ENCODE measurements at regions not wholly inside any gene's neighbourhood (a gene's known extent, or its start where the extent isn't known, plus 50 kb on each side); places are given as distances from the start of the nearest gene placed in this dataset.

DNA sequence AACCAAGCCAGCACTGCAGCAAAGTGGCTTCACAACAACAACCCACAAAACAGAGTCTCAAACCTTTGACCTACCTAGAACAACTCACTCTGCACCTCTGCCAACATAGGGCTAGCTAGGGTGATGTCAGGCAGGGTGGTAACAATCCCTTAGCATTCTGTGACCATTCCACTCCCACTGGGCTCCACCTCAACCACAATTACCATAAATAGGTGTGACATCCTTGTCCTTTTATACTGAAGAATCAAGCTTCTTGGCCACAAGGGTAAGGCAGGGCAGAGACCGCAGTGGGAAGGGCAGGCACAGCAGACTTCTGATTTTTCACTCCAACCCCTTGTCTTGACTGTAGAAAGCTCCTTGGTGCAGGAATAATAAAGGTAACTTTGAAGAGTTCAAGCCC lies 795.4 kb upstream of the DIAPH2 start:
- H3K27ac ChIP-seq (ENCODE audit: low read depth in 1 of 2, low read length in 2 of 2), result no peak overlapping the region
- 88% methylated on average over 1 of the region's 1 CpG for WGBS
- TF ChIP-seq CTCF (IDR thresholded peaks at IDR 0.05; ENCODE audit: low read depth, low read length, missing input control) (no peak), REST (IDR thresholded peaks at IDR 0.05) (no peak), EGR1 (IDR thresholded peaks at IDR 0.05; ENCODE audit: low read depth in 2 of 2) (no peak), SP1 (IDR thresholded peaks at IDR 0.05) (no peak), RXRA (IDR thresholded peaks at IDR 0.05) (no peak), NR2F2 (IDR thresholded peaks at IDR 0.05) (no peak), HNF4A (conservative IDR thresholded peaks at IDR 0.05) (no peak), YY1 (IDR thresholded peaks at IDR 0.05) (no peak), TAF1 (conservative IDR thresholded peaks at IDR 0.05) (no peak), FOXA2 (IDR thresholded peaks at IDR 0.05) (no peak)
- TF ChIP-seq, protein P1, sequence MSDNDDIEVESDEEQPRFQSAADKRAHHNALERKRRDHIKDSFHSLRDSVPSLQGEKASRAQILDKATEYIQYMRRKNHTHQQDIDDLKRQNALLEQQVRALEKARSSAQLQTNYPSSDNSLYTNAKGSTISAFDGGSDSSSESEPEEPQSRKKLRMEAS (IDR thresholded peaks at IDR 0.05), result no peak
- no peak overlapping the region for H3K9ac ChIP-seq (ENCODE audit: low read depth in 1 of 2, low read length in 2 of 2)
- H3K9me3 ChIP-seq (ENCODE audit: control insufficient read depth in 4 of 4, low read length in 3 of 4), result no peaks in the 10 kb centered on the region
- H3K36me3 ChIP-seq (ENCODE audit: control insufficient read depth in 4 of 4, insufficient read depth in 3 of 4, low read depth in 1 of 4, low read length in 3 of 4), result no peaks in the 10 kb centered on the region
- H3K4me3 ChIP-seq (ENCODE audit: low read depth in 1 of 3, low read length in 3 of 3), result no peak overlapping the region
- no peak for DNase-seq (ENCODE audit: low spot score)
- no peaks in the 10 kb centered on the region for H3K27me3 ChIP-seq (ENCODE audit: control insufficient read depth in 4 of 4, insufficient read depth in 4 of 4, low read length in 3 of 4)
- peaks cover 0 to 7% (median 0%) of the 10 kb centered on the region in 4 donors for H3K4me1 ChIP-seq (ENCODE audit: control insufficient read depth in 4 of 4, insufficient read depth in 4 of 4, low read length in 3 of 4)

DNA sequence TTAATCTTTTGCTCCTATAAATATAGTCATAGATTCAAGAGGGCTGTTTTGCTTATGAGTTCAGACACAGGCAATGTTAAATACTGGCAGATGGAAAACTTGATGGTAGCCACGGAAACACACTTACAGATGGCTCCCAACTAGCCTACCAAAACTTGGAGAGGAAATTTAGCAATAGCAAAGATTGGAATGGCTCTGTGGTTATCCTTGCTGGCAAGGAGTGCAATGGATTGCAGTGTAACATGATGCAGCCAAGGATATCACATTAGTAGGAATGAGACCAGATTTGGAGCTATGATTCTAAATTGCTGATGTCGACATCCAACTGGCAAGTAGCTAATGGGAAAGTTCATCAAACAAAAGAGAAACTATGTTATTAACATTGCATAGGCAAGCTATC lies 791.0 kb upstream of the DIAPH2 start:
- TF ChIP-seq TAF1 (conservative IDR thresholded peaks at IDR 0.05), result no peak
- no peak for TF ChIP-seq EGR1 (IDR thresholded peaks at IDR 0.05; ENCODE audit: low read depth in 2 of 2)
- TF ChIP-seq JUND (IDR thresholded peaks at IDR 0.05), result no peak
- TF ChIP-seq, protein P2, sequence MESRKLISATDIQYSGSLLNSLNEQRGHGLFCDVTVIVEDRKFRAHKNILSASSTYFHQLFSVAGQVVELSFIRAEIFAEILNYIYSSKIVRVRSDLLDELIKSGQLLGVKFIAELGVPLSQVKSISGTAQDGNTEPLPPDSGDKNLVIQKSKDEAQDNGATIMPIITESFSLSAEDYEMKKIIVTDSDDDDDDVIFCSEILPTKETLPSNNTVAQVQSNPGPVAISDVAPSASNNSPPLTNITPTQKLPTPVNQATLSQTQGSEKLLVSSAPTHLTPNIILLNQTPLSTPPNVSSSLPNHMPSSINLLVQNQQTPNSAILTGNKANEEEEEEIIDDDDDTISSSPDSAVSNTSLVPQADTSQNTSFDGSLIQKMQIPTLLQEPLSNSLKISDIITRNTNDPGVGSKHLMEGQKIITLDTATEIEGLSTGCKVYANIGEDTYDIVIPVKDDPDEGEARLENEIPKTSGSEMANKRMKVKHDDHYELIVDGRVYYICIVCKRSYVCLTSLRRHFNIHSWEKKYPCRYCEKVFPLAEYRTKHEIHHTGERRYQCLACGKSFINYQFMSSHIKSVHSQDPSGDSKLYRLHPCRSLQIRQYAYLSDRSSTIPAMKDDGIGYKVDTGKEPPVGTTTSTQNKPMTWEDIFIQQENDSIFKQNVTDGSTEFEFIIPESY (IDR thresholded peaks at IDR 0.05), result no peak
- TF ChIP-seq, protein P3, sequence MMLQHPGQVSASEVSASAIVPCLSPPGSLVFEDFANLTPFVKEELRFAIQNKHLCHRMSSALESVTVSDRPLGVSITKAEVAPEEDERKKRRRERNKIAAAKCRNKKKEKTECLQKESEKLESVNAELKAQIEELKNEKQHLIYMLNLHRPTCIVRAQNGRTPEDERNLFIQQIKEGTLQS (IDR thresholded peaks at IDR 0.05), result no peak
- TF ChIP-seq RAD21 (IDR thresholded peaks at IDR 0.05), result no peak
- no peak for TF ChIP-seq REST (IDR thresholded peaks at IDR 0.05)
- TF ChIP-seq, protein P1 (IDR thresholded peaks at IDR 0.05), result no peak
- no peak for TF ChIP-seq HNF4A (conservative IDR thresholded peaks at IDR 0.05)
- TF ChIP-seq CTCF (IDR thresholded peaks at IDR 0.05; ENCODE audit: low read depth, low read length, missing input control), result no peak
- no peak for TF ChIP-seq FOXA2 (IDR thresholded peaks at IDR 0.05)
- TF ChIP-seq FOXA1 (IDR thresholded peaks at IDR 0.05), result no peak
- no peak for TF ChIP-seq GABPA (IDR thresholded peaks at IDR 0.05 in 1 of 2, conservative IDR thresholded peaks at IDR 0.05 in 1 of 2)
- no peak for TF ChIP-seq SP1 (IDR thresholded peaks at IDR 0.05)
- TF ChIP-seq HNF4G (IDR thresholded peaks at IDR 0.05), result no peak
- no peaks in the 10 kb centered on the region for H3K36me3 ChIP-seq (ENCODE audit: control insufficient read depth in 4 of 4, insufficient read depth in 3 of 4, low read depth in 1 of 4, low read length in 3 of 4)
- H3K9ac ChIP-seq (ENCODE audit: low read depth in 1 of 2, low read length in 2 of 2), result no peak overlapping the region
- no peak overlapping the region for H3K4me3 ChIP-seq (ENCODE audit: low read depth in 1 of 3, low read length in 3 of 3)
- H3K27ac ChIP-seq (ENCODE audit: low read depth in 1 of 2, low read length in 2 of 2), result no peak overlapping the region
- H3K4me1 ChIP-seq (ENCODE audit: control insufficient read depth in 4 of 4, insufficient read depth in 4 of 4, low read length in 3 of 4), result no peaks in the 10 kb centered on the region
- 70% methylated on average over 2 of the region's 2 CpGs for WGBS
- H3K27me3 ChIP-seq (ENCODE audit: control insufficient read depth in 4 of 4, insufficient read depth in 4 of 4, low read length in 3 of 4), result no peaks in the 10 kb centered on the region
- no peaks in the 10 kb centered on the region for H3K9me3 ChIP-seq (ENCODE audit: control insufficient read depth in 4 of 4, low read length in 3 of 4)
- DNase-seq (ENCODE audit: low spot score), result no peak
